CD14-positive monocyte (primary cell): ENCODE measurements at regions not wholly inside any gene's neighbourhood (a gene's known extent, or its start where the extent isn't known, plus 50 kb on each side); places are given as distances from the start of the nearest gene placed in this dataset.

Source experiments
- DNase-seq, 3 donors: peaks; one replicate each; pipeline ENCODE4 v3.0.0-alpha.2; 2011 to 2022
- H2AFZ ChIP-seq: 2 replicates; pipeline ENCODE4 v1.6.0; 2012; ENCODE audit warnings: mild to moderate bottlenecking, low read depth, low read length, inconsistent platforms; ENCODE audit not compliant: insufficient read depth, poor library complexity, severe bottlenecking
- H3K27ac ChIP-seq, 2 donors: 1 replicate in 1 of 2; 2 replicates in 1 of 2; pipeline ENCODE4 v1.5.1; 2012 to 2013; ENCODE audit warnings: low read length in 2 of 2, control low read depth in 1 of 2, inconsistent platforms in 1 of 2, low read depth in 1 of 2, mild to moderate bottlenecking in 1 of 2
- H3K27me3 ChIP-seq, 2 donors: one replicate each; pipeline versions ENCODE4 v1.6.0 to v1.6.1; 2011 to 2013; ENCODE audit warnings: low read length in 2 of 2; ENCODE audit not compliant: control insufficient read depth in 2 of 2, insufficient read depth in 2 of 2
- H3K36me3 ChIP-seq, 2 donors: replicated peaks in 1 of 2; 1 replicate in 1 of 2; 2 replicates in 1 of 2; pipeline versions ENCODE4 v1.5.1 to v1.6.1; 2012 to 2013; ENCODE audit warnings: low read length in 2 of 2, control low read depth in 1 of 2, inconsistent platforms in 1 of 2, mild to moderate bottlenecking in 1 of 2; ENCODE audit not compliant: insufficient read depth in 2 of 2, control insufficient read depth in 1 of 2
- H3K4me1 ChIP-seq, 2 donors: 1 replicate in 1 of 2; 2 replicates in 1 of 2; pipeline versions ENCODE4 v1.5.1 to v1.6.1; 2012 to 2013; ENCODE audit warnings: low read length in 2 of 2, control low read depth in 1 of 2, inconsistent platforms in 1 of 2, mild to moderate bottlenecking in 1 of 2, moderate library complexity in 1 of 2; ENCODE audit not compliant: insufficient read depth in 2 of 2, control insufficient read depth in 1 of 2
- H3K4me2 ChIP-seq: replicated peaks from 2 replicates; pipeline ENCODE3; 2012; ENCODE audit warnings: low read length, moderate library complexity, mild to moderate bottlenecking; ENCODE audit not compliant: poor library complexity, severe bottlenecking; ENCODE audit errors: extremely low read depth
- H3K4me3 ChIP-seq, 3 experiments: fragments of 200-600 bp in 1 of 3; sonication (generic) in 1 of 3; replicated peaks in 1 of 3; 1 replicate in 2 of 3; 2 replicates in 1 of 3; pipeline ENCODE4 v1.5.1; 2011 to 2013; ENCODE audit warnings: low read length in 3 of 3, mild to moderate bottlenecking in 3 of 3, control low read depth in 2 of 3, low read depth in 2 of 3, inconsistent platforms in 1 of 3, moderate library complexity in 1 of 3
- H3K79me2 ChIP-seq: 2 replicates; pipeline ENCODE4 v1.6.0; 2012; ENCODE audit warnings: mild to moderate bottlenecking, control low read depth, inconsistent platforms, low read length, moderate library complexity; ENCODE audit not compliant: insufficient read depth
- H3K9ac ChIP-seq: 2 replicates; pipeline ENCODE4 v1.6.0; 2017; ENCODE audit warnings: low read length, mild to moderate bottlenecking; ENCODE audit not compliant: insufficient read depth, poor library complexity, severe bottlenecking
- H3K9me3 ChIP-seq, 2 donors: replicated peaks in 1 of 2; 1 replicate in 1 of 2; 2 replicates in 1 of 2; pipeline versions ENCODE4 v1.5.1 to v1.6.1; 2012 to 2013; ENCODE audit warnings: low read length in 2 of 2, control low read depth in 1 of 2; ENCODE audit not compliant: control insufficient read depth in 1 of 2, insufficient read depth in 1 of 2
- H4K20me1 ChIP-seq: 2 replicates; pipeline ENCODE4 v1.6.0; 2012; ENCODE audit warnings: mild to moderate bottlenecking, low read length, control low read depth, moderate library complexity; ENCODE audit not compliant: insufficient read depth
- H3K27ac Mint-ChIP-seq, 7 donors: one replicate each; pipeline ENCODE4 v1.8.0; 2020; ENCODE audit warnings: mild to moderate bottlenecking in 7 of 7, mixed read lengths in 7 of 7, moderate library complexity in 6 of 7, inconsistent platforms in 2 of 7
- H3K27me3 Mint-ChIP-seq, 3 donors: one replicate each; pipeline ENCODE4 v1.8.0; 2021 to 2022; ENCODE audit warnings: low read depth in 3 of 3, mild to moderate bottlenecking in 3 of 3, mixed read lengths in 3 of 3, moderate library complexity in 3 of 3, inconsistent platforms in 1 of 3
- H3K36me3 Mint-ChIP-seq, 2 donors: one replicate each; pipeline ENCODE4 v1.8.0; 2020; ENCODE audit warnings: mixed read lengths in 2 of 2, inconsistent platforms in 1 of 2, mild to moderate bottlenecking in 1 of 2
- H3K4me1 Mint-ChIP-seq: one replicate; pipeline ENCODE4 v1.8.0; 2020; ENCODE audit warnings: mild to moderate bottlenecking, mixed read lengths
- H3K4me3 Mint-ChIP-seq, 2 donors: one replicate each; pipeline ENCODE4 v1.8.0; 2020; ENCODE audit warnings: mild to moderate bottlenecking in 2 of 2, mixed read lengths in 2 of 2, moderate library complexity in 1 of 2
- H3K9me3 Mint-ChIP-seq, 7 donors: one replicate each; pipeline ENCODE4 v1.8.0; 2020 to 2022; ENCODE audit warnings: mixed read lengths in 7 of 7, mild to moderate bottlenecking in 6 of 7, moderate library complexity in 6 of 7, inconsistent platforms in 2 of 7
- CTCF ChIP-seq: fragments of 200-600 bp; IDR thresholded peaks from one replicate; pipeline ENCODE4 v1.8.0; 2022; ENCODE audit warnings: antibody characterized with exemption, mild to moderate bottlenecking
- WGBS: methylation state at CpG from one replicate; pipeline ENCODE4 v1.1.5; 2013; ENCODE audit warnings: missing lambda C conversion rate; ENCODE audit not compliant: insufficient coverage; 5-methylcytosine and 5-hydroxymethylcytosine counted together
- intact Hi-C, 2 donors: fragments of 100-400 bp; cut with micrococcal nuclease; formaldehyde crosslinking; loops; one replicate each; pipeline versions ENCODE4 v1.15.0 to v1.15.1; 2023

- no peak for DNase-seq
- no peaks in the 10 kb centered on the region for H3K36me3 Mint-ChIP-seq
- 65% methylated on average over 3 of the region's 4 CpGs for WGBS
- no peaks in the 10 kb centered on the region for H3K9me3 ChIP-seq
- H3K9me3 Mint-ChIP-seq = peaks cover 2 to 11% (median 2%) of the 10 kb centered on the region in 7 donors
- no peaks in the 10 kb centered on the region for H3K4me1 ChIP-seq
- no peaks in the 10 kb centered on the region for H3K4me1 Mint-ChIP-seq
- H3K79me2 ChIP-seq = no peaks in the 10 kb centered on the region
- H3K27me3 ChIP-seq = no peaks in the 10 kb centered on the region
- H3K4me2 ChIP-seq = no peak overlapping the region
- no peak overlapping the region for H3K4me3 Mint-ChIP-seq
- no peak overlapping the region for H3K4me3 ChIP-seq
- no peak overlapping the region for H2AFZ ChIP-seq
- no peak overlapping the region for H3K9ac ChIP-seq
- intact Hi-C loops = no loop called here
- H3K27ac Mint-ChIP-seq = peak overlapping the region in 1 of 7 donors; percentile 61
- no peaks in the 10 kb centered on the region for H3K36me3 ChIP-seq
- no peak for TF ChIP-seq CTCF
- no peaks in the 10 kb centered on the region for H4K20me1 ChIP-seq
- H3K27me3 Mint-ChIP-seq = peaks cover 0 to 2% (median 0%) of the 10 kb centered on the region in 3 donors
- no peak overlapping the region for H3K27ac ChIP-seq
These were observed 261.0 kb upstream of the DDX18 start for GRCh38 chr2:117553448-117553847.

- no peak overlapping the region for H3K9ac ChIP-seq
- H3K79me2 ChIP-seq = no peaks in the 10 kb centered on the region
- H4K20me1 ChIP-seq = no peaks in the 10 kb centered on the region
- intact Hi-C loops = no loop called here
- Mint-ChIP-seq H3K36me3 (no peaks in the 10 kb centered on the region), H3K27ac (no peak overlapping the region), H3K4me3 (no peak overlapping the region), H3K4me1 (no peaks in the 10 kb centered on the region), H3K9me3 (peaks cover 0 to 7% (median 2%) of the 10 kb centered on the region in 7 donors), H3K27me3 (peaks cover 0 to 2% (median 0%) of the 10 kb centered on the region in 3 donors)
- H3K4me1 ChIP-seq = no peaks in the 10 kb centered on the region
- H3K4me2 ChIP-seq = no peak overlapping the region
- H3K4me3 ChIP-seq = no peak overlapping the region
- no peak overlapping the region for H3K27ac ChIP-seq
- no peaks in the 10 kb centered on the region for H3K36me3 ChIP-seq
- WGBS = no CpG with 5 or more reads among the region's 5 CpGs
- no peaks in the 10 kb centered on the region for H3K27me3 ChIP-seq
- no peak for DNase-seq
- no peaks in the 10 kb centered on the region for H3K9me3 ChIP-seq
- H2AFZ ChIP-seq = no peak overlapping the region
- TF ChIP-seq CTCF = no peak
These were observed 258.5 kb upstream of the DDX18 start for GRCh38 chr2:117555965-117556364.
